ENCODE measurements at regions not wholly inside any gene's neighbourhood (a gene's known extent, or its start where the extent isn't known, plus 50 kb on each side); places are given as distances from the start of the nearest gene placed in this dataset.

DNA sequence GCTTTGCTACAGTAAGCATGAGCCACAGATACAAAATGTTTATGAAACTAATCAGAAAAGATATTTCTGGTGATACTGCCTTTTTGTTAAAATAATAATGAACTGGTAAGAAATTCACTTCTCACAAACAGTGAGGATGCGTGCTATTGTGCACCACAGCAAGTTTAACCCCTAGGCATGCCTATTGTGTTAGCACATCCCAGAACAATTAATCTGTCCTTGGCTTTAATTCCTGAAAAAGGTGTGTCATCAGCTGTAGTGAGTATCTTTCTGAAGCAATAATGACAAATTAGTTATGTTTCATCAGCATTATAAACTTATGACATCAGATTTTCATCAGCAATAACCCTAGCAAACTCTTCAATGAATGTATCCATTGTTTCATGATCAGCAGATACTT is 1307.2 kb downstream of the EFNA5 start:
- no peak overlapping the region for H3K4me3 ChIP-seq (ENCODE audit: low read depth, low read length)
- no peaks in the 10 kb centered on the region for H3K4me1 ChIP-seq (ENCODE audit: control insufficient read depth, insufficient read depth, low read length)
- H3K27me3 ChIP-seq (ENCODE audit: control insufficient read depth, insufficient read depth, low read length) = no peaks in the 10 kb centered on the region
- H3K9ac ChIP-seq (ENCODE audit: low read length) = no peak overlapping the region
- peaks cover 3% of the 10 kb centered on the region; the same call in 1 of the 2 replicates for H3K9me3 ChIP-seq (ENCODE audit: control insufficient read depth, insufficient read depth, low read depth, low read length)
- H3K36me3 ChIP-seq (ENCODE audit: control insufficient read depth, insufficient read depth, low read length) = no peaks in the 10 kb centered on the region
- H3K27ac ChIP-seq (ENCODE audit: low read depth, low read length) = no peak overlapping the region

DNA sequence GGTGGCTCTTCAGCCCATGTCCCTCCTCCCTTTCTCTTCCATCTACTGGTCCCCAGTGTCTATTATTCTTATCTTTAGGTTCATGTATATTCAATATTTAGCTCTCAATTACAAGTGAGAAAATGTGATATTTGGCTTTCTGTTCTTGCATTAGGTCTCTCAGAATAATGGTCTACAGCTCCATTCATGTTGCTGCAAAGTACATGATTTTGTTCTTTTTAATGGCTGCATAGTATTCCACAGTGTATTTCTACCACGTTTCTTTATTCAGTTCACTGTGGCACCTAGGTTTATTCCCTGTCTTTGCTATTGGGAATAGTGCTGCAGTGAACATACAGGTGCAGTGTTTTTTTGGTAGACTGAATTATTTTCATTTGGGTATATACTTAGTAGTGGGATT is 1308.8 kb downstream of the EFNA5 start:
- Histone ChIP-seq H3K4me1 (ENCODE audit: control insufficient read depth, insufficient read depth, low read length) (no peaks in the 10 kb centered on the region), H3K4me3 (ENCODE audit: low read depth, low read length) (no peak overlapping the region), H3K9ac (ENCODE audit: low read length) (no peak overlapping the region)

DNA sequence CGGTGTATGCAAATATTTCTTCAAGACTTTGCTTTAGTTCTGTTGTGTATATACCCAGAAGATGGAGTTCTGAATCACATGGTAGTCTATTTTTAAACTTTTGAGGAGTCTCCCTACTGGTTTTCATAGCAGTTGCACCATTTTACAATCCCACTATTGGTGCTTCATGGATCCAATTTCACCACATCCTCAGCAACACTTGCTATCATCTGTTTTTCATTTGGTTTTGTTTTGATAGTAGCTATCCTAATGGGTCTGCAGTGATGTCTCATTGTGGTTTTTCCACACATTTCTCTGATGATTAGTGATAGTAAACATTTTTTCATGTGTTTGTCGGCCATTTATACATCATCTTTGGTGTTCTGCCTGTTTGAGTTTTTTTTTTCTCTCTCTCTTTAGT is 1339.3 kb downstream of the EFNA5 start:
- H3K4me3 ChIP-seq (ENCODE audit: low read depth, low read length) = no peak overlapping the region
- no peaks in the 10 kb centered on the region for H3K36me3 ChIP-seq (ENCODE audit: control insufficient read depth, insufficient read depth, low read length)
- no peak overlapping the region for H3K9ac ChIP-seq (ENCODE audit: low read length)
- no peak overlapping the region for H3K27ac ChIP-seq (ENCODE audit: low read depth, low read length)
- H3K27me3 ChIP-seq (ENCODE audit: control insufficient read depth, insufficient read depth, low read length) = no peaks in the 10 kb centered on the region
- H3K9me3 ChIP-seq (ENCODE audit: control insufficient read depth, insufficient read depth, low read depth, low read length) = peaks cover 8% of the 10 kb centered on the region; the same call in 1 of the 2 replicates
- H3K4me1 ChIP-seq (ENCODE audit: control insufficient read depth, insufficient read depth, low read length) = no peaks in the 10 kb centered on the region

More for the DNA sequence above, 1308.8 kb downstream of the EFNA5 start:
- Histone ChIP-seq H3K9me3 (ENCODE audit: control insufficient read depth, insufficient read depth, low read depth, low read length) (peaks cover 3% of the 10 kb centered on the region; the same call in 1 of the 2 replicates), H3K27me3 (ENCODE audit: control insufficient read depth, insufficient read depth, low read length) (no peaks in the 10 kb centered on the region), H3K36me3 (ENCODE audit: control insufficient read depth, insufficient read depth, low read length) (no peaks in the 10 kb centered on the region), H3K27ac (ENCODE audit: low read depth, low read length) (no peak overlapping the region)

DNA sequence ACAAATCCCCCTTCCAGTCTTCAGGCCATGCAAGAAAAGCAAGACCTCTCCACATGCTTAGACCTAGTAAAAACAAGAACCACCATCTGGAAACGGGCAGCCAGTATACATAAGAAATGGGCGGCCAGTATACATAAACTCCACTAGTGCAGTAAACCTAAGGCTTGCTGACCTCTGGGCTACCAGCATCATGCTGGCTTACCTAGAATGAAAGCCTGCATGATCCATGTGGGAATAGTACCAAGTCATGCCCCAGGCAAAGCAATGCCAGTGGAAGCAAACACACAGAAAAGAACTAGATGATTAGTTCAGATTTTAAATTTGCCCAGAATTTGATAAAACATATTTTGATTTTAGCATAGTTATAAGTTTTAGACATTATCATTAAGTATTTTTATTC is 1346.4 kb downstream of the EFNA5 start:
- Histone ChIP-seq H3K27ac (ENCODE audit: low read depth, low read length) (no peak overlapping the region), H3K27me3 (ENCODE audit: control insufficient read depth, insufficient read depth, low read length) (no peaks in the 10 kb centered on the region), H3K4me3 (ENCODE audit: low read depth, low read length) (no peak overlapping the region), H3K9ac (ENCODE audit: low read length) (no peak overlapping the region), H3K9me3 (ENCODE audit: control insufficient read depth, insufficient read depth, low read depth, low read length) (0 out of 2 replicates have a peak, but pooled peaks cover 4% of the 10 kb centered on the region), H3K36me3 (ENCODE audit: control insufficient read depth, insufficient read depth, low read length) (no peaks in the 10 kb centered on the region), H3K4me1 (ENCODE audit: control insufficient read depth, insufficient read depth, low read length) (no peaks in the 10 kb centered on the region)

DNA sequence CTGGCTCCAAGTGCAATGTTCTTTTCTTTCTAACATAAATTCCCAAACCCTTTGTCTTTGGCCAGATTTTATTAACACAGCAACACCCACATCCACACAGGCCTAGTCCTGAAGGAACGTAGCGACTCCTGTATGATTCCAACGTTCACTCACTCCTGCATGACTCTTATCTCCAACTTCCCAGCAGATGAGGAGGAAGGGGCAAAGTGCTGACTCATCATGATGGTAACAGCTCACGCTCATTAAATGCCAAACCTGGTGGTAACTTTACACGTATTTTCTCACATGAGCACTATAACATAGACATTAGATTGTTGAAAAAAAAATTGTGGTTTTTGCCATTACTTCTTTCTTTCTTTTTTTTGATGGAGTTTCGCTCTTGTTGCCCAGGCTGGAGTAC is 1349.5 kb downstream of the EFNA5 start:
- no peak overlapping the region for H3K4me3 ChIP-seq (ENCODE audit: low read depth, low read length)
- H3K9ac ChIP-seq (ENCODE audit: low read length) = no peak overlapping the region
- no peak overlapping the region for H3K27ac ChIP-seq (ENCODE audit: low read depth, low read length)
- H3K4me1 ChIP-seq (ENCODE audit: control insufficient read depth, insufficient read depth, low read length) = no peaks in the 10 kb centered on the region
- H3K27me3 ChIP-seq (ENCODE audit: control insufficient read depth, insufficient read depth, low read length) = no peaks in the 10 kb centered on the region
- H3K9me3 ChIP-seq (ENCODE audit: control insufficient read depth, insufficient read depth, low read depth, low read length) = no peaks in the 10 kb centered on the region
- H3K36me3 ChIP-seq (ENCODE audit: control insufficient read depth, insufficient read depth, low read length) = no peaks in the 10 kb centered on the region

DNA sequence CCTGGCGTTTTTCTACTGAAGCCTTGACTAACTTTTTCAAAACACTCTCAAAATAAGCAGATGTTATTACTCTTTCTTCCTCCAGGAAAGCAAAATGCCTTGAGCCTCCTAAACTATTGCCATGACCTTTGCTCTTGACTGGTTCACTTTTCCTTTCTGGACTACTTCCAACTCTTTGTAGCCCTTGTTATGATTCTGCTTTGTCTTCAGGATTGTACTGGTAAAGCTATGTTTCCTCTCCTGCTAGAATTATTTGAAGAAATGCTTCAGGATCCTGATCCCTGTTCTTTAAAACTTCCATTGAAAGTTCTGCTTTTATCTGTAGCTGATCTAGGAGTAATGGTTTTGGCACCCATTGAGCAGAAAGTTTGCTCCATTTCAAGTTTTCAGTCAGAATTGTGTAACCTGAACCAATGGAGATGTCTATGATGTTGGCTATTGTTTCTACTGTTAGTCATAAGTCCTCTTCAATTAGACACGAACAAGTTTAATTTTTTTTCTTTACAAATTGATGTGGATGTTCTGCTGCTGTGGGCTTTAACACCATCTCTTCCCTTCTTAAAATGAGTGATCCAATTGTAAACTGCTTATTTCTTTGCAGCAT is 1356.4 kb downstream of the EFNA5 start:
- no peak overlapping the region for H3K27ac ChIP-seq (ENCODE audit: low read depth, low read length)
- H3K4me1 ChIP-seq (ENCODE audit: control insufficient read depth, insufficient read depth, low read length) = no peaks in the 10 kb centered on the region
- H3K9ac ChIP-seq (ENCODE audit: low read length) = no peak overlapping the region

DNA sequence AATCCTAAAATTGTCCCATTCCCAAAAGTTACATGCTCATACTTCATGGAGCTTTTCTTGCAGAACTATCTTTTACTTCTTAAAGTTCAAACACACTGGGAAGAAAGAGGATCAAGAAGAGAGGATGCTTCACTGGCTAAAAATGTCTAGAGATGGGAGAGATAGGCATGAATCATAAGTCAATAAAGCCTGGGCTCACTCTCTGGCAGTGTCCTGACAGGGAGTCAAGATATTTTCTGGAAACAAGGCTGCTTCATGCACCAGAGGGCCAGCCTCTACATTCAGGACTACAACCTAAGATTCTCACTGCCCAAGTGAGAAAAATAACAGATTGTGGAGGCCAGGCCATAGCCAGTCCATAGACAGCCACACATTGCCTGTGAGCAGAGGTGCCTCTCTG is 1358.4 kb downstream of the EFNA5 start:
- Histone ChIP-seq H3K9ac (ENCODE audit: low read length) (no peak overlapping the region), H3K27ac (ENCODE audit: low read depth, low read length) (no peak overlapping the region), H3K27me3 (ENCODE audit: control insufficient read depth, insufficient read depth, low read length) (no peaks in the 10 kb centered on the region), H3K4me1 (ENCODE audit: control insufficient read depth, insufficient read depth, low read length) (peaks cover 1% of the 10 kb centered on the region), H3K4me3 (ENCODE audit: low read depth, low read length) (no peak overlapping the region), H3K9me3 (ENCODE audit: control insufficient read depth, insufficient read depth, low read depth, low read length) (no peaks in the 10 kb centered on the region), H3K36me3 (ENCODE audit: control insufficient read depth, insufficient read depth, low read length) (no peaks in the 10 kb centered on the region)

More for the DNA sequence above, 1356.4 kb downstream of the EFNA5 start:
- Histone ChIP-seq H3K27me3 (ENCODE audit: control insufficient read depth, insufficient read depth, low read length) (no peaks in the 10 kb centered on the region), H3K36me3 (ENCODE audit: control insufficient read depth, insufficient read depth, low read length) (no peaks in the 10 kb centered on the region), H3K9me3 (ENCODE audit: control insufficient read depth, insufficient read depth, low read depth, low read length) (no peaks in the 10 kb centered on the region), H3K4me3 (ENCODE audit: low read depth, low read length) (no peak overlapping the region)

DNA sequence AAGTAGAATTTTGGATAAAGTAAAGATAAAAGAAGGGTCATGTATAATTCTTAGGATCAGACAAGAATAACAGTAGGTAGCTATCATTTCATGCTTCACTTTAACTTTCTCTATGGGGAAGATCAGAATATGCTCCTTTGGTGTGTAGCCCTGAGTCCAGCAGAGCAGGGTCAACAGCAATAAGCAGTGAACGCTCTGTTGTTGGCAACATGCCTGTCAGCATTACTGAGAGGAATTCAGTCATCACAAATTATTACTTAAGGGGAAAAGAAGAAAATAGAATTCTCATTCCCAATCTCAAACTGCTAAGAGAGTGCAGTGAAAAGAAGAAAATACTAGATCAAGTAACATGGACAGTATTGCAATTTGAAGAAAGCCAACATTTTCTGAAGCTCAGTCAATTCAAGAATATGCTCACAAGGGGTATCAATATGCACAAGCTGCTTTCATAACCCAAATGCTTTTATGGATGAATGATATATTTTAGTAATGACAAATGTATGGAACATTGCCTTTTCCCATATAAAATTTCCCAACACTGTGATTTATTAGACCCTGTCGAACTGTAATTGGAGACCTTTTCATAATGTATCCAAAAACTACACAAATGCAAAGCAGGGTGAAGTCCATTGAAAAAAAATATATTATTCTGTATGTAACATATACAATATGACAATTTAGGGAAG is 1359.4 kb downstream of the EFNA5 start:
- no peaks in the 10 kb centered on the region for H3K27me3 ChIP-seq (ENCODE audit: control insufficient read depth, insufficient read depth, low read length)
- peaks cover 9% of the 10 kb centered on the region for H3K4me1 ChIP-seq (ENCODE audit: control insufficient read depth, insufficient read depth, low read length)
- no peak overlapping the region for H3K27ac ChIP-seq (ENCODE audit: low read depth, low read length)
- no peaks in the 10 kb centered on the region for H3K9me3 ChIP-seq (ENCODE audit: control insufficient read depth, insufficient read depth, low read depth, low read length)
- no peak overlapping the region for H3K9ac ChIP-seq (ENCODE audit: low read length)
- no peaks in the 10 kb centered on the region for H3K36me3 ChIP-seq (ENCODE audit: control insufficient read depth, insufficient read depth, low read length)
- no peak overlapping the region for H3K4me3 ChIP-seq (ENCODE audit: low read depth, low read length)

DNA sequence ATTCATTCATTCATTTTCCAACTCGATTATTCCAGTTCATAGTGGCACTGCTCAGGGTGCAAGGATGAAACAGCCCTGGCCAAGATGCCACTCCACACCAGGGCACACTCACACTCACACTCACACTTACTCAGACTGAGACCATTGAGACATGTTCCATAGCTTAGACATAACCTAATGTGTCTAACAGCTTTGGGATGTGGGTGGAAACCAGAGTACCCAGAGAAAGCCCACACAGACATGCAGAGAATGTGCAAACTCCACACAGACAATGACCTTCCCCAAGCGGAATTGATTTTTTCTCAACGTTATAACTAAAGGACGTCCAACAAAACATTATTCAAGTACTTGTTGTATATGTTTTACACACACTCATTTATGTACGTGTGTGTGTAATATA is 1363.5 kb downstream of the EFNA5 start:
- Histone ChIP-seq H3K36me3 (ENCODE audit: control insufficient read depth, insufficient read depth, low read length) (no peaks in the 10 kb centered on the region), H3K4me3 (ENCODE audit: low read depth, low read length) (no peak overlapping the region), H3K4me1 (ENCODE audit: control insufficient read depth, insufficient read depth, low read length) (peaks cover 18% of the 10 kb centered on the region), H3K27ac (ENCODE audit: low read depth, low read length) (peak overlapping the region; percentile 73), H3K9me3 (ENCODE audit: control insufficient read depth, insufficient read depth, low read depth, low read length) (no peaks in the 10 kb centered on the region), H3K9ac (ENCODE audit: low read length) (no peak overlapping the region), H3K27me3 (ENCODE audit: control insufficient read depth, insufficient read depth, low read length) (no peaks in the 10 kb centered on the region)

DNA sequence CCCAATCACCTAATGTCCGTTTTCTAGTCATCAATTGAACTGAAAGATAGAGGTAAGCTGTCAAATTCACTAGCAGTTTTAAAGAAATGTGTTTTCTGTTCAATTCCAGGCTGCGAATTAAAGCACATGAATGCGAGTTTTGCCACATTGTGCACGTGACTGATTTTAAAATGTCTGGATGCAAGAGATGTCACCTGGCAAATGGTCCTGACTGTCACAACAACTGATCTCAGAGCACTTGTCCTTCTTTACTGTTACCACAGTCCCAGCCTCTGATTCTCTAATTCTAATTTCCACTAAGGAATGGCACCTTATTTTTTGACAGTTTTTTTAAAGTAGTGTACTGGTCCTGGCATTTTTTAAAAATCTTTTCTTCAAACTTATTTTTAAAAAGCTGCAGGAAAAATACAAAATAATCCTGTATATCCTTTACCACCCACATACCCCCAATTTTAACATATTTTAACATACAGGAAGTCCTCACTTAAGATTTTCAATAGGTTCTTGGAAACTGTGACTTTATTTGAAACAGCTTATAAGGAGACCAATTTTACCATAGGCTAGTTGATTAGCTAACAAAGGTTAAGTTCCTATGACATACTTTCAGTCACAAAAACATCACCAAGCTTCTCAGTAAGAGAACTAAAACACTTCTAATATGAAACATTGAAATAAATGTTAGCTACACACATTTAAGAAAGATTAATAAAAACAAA is 1364.3 kb downstream of the EFNA5 start:
- Histone ChIP-seq H3K4me1 (ENCODE audit: control insufficient read depth, insufficient read depth, low read length) (peaks cover 18% of the 10 kb centered on the region), H3K9me3 (ENCODE audit: control insufficient read depth, insufficient read depth, low read depth, low read length) (no peaks in the 10 kb centered on the region), H3K9ac (ENCODE audit: low read length) (peak overlapping the region; percentile 38), H3K27ac (ENCODE audit: low read depth, low read length) (peak overlapping the region; percentile 73), H3K4me3 (ENCODE audit: low read depth, low read length) (no peak overlapping the region), H3K27me3 (ENCODE audit: control insufficient read depth, insufficient read depth, low read length) (no peaks in the 10 kb centered on the region), H3K36me3 (ENCODE audit: control insufficient read depth, insufficient read depth, low read length) (no peaks in the 10 kb centered on the region)

DNA sequence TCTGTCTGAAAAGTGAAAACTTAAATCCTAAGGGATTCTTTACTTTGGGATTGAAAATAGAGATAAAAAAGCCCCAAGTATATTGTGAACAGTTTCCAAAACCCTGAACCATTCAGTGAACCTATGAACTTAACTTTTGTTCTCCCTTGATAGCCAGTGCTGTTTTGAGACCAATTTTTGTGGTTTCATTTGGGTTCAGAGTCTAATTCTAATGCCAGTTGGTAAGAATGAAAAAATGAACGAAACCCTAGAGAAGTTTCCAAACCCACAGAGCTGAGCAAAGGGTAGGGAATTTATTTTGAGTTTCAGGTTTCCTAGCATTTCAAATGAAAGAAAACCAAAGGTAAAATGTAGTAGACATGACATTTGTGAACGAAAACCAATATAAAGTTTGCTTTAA is 1366.8 kb downstream of the EFNA5 start:
- no peaks in the 10 kb centered on the region for H3K36me3 ChIP-seq (ENCODE audit: control insufficient read depth, insufficient read depth, low read length)
- H3K4me1 ChIP-seq (ENCODE audit: control insufficient read depth, insufficient read depth, low read length) = peaks cover 18% of the 10 kb centered on the region
- no peaks in the 10 kb centered on the region for H3K9me3 ChIP-seq (ENCODE audit: control insufficient read depth, insufficient read depth, low read depth, low read length)
- H3K27ac ChIP-seq (ENCODE audit: low read depth, low read length) = no peak overlapping the region
- no peak overlapping the region for H3K4me3 ChIP-seq (ENCODE audit: low read depth, low read length)
- H3K27me3 ChIP-seq (ENCODE audit: control insufficient read depth, insufficient read depth, low read length) = no peaks in the 10 kb centered on the region
- no peak overlapping the region for H3K9ac ChIP-seq (ENCODE audit: low read length)

Data from HUES6 (cell line).